B cell (primary cell): ENCODE measurements at regions not wholly inside any gene's neighbourhood (a gene's known extent, or its start where the extent isn't known, plus 50 kb on each side); places are given as distances from the start of the nearest gene placed in this dataset.

Experiments used
- ATAC-seq: fragments of 200-7000 bp; cut with Tn5 transposase; one replicate; pipeline ENCODE4 v1.10.0; 2021; ENCODE audit warnings: low read depth, mild to moderate bottlenecking, moderate number of reproducible peaks, moderate library complexity
- CTCF ChIA-PET: fragments of 350-600 bp; sonication (Branson Sonifier 250); formaldehyde crosslinking; loops from one replicate; lab custom pipeline; 2021; ENCODE audit warnings: antibody characterized with exemption, inconsistent platforms; lab: Charles Lee
- POLR2A ChIA-PET: fragments of 350-600 bp; sonication (Branson Sonifier 250); formaldehyde crosslinking; loops from one replicate; lab custom pipeline; 2021; ENCODE audit warnings: antibody characterized with exemption; lab: Charles Lee
- DNase-seq: peaks from one replicate; pipeline ENCODE4 v3.0.0; 2013
- H2AFZ ChIP-seq: 2 replicates; pipeline ENCODE4 v1.6.1; 2012; ENCODE audit warnings: mild to moderate bottlenecking, low read depth, low read length; ENCODE audit not compliant: insufficient read depth, poor library complexity, severe bottlenecking
- H3K27ac ChIP-seq, 2 donors: 1 replicate in 1 of 2; 2 replicates in 1 of 2; pipeline ENCODE4 v1.5.1; 2012 to 2013; ENCODE audit warnings: low read length in 2 of 2, mild to moderate bottlenecking in 2 of 2, moderate library complexity in 1 of 2
- H3K27me3 ChIP-seq, 4 experiments: fragments of 200-600 bp in 1 of 4; sonication (generic) in 1 of 4; replicated peaks in 1 of 4; 1 replicate in 2 of 4; 2 replicates in 2 of 4; pipeline versions ENCODE4 v1.6.1 to v1.7.0; 2013 to 2016; ENCODE audit warnings: low read length in 3 of 4, mild to moderate bottlenecking in 2 of 4, mixed read lengths in 1 of 4, moderate library complexity in 1 of 4; ENCODE audit not compliant: insufficient read depth in 4 of 4, control insufficient read depth in 3 of 4; ENCODE audit errors: control extremely low read depth in 1 of 4
- H3K36me3 ChIP-seq, 2 experiments: replicated peaks in 1 of 2; 1 replicate in 1 of 2; 2 replicates in 1 of 2; pipeline versions ENCODE4 v1.6.1 to v1.7.1; 2013; ENCODE audit warnings: low read length in 1 of 2; ENCODE audit not compliant: insufficient read depth in 2 of 2, control insufficient read depth in 1 of 2; ENCODE audit errors: control extremely low read depth in 1 of 2, extremely low read depth in 1 of 2
- H3K4me1 ChIP-seq, 2 donors: fragments of 200-600 bp in 1 of 2; sonication (generic) in 1 of 2; 1 replicate in 1 of 2; 2 replicates in 1 of 2; pipeline versions ENCODE4 v1.5.1 to v1.6.1; 2013 to 2017; ENCODE audit warnings: low read length in 2 of 2; ENCODE audit not compliant: control insufficient read depth in 2 of 2, insufficient read depth in 2 of 2
- H3K4me2 ChIP-seq: replicated peaks from 2 replicates; pipeline ENCODE3; 2012; ENCODE audit warnings: mild to moderate bottlenecking, low read depth, low read length; ENCODE audit not compliant: poor library complexity, severe bottlenecking
- H3K4me3 ChIP-seq, 5 experiments: fragments of 200-600 bp in 1 of 5; sonication (generic) in 1 of 5; 1 replicate in 3 of 5; 2 replicates in 2 of 5; pipeline versions ENCODE4 v1.5.1 to v1.7.0; 2011 to 2016; ENCODE audit warnings: low read length in 4 of 5, mild to moderate bottlenecking in 4 of 5, low read depth in 2 of 5, control low read depth in 1 of 5, moderate library complexity in 1 of 5; ENCODE audit not compliant: insufficient read depth in 1 of 5; ENCODE audit errors: control extremely low read depth in 1 of 5, extremely low read depth in 1 of 5
- H3K79me2 ChIP-seq: fragments of 200-600 bp; sonication (generic); one replicate; pipeline ENCODE4 v1.6.0; 2016; ENCODE audit warnings: low read length; ENCODE audit not compliant: control insufficient read depth, insufficient read depth
- H3K9ac ChIP-seq: fragments of 200-600 bp; sonication (generic); 2 replicates; pipeline ENCODE4 v1.6.1; 2017; ENCODE audit warnings: mild to moderate bottlenecking, low read length, moderate library complexity
- H3K9me3 ChIP-seq, 3 donors: one replicate each; pipeline versions ENCODE4 v1.6.1 to v1.7.1; 2013; ENCODE audit warnings: low read length in 2 of 3; ENCODE audit not compliant: control insufficient read depth in 2 of 3, insufficient read depth in 1 of 3; ENCODE audit errors: control extremely low read depth in 1 of 3
- H4K20me1 ChIP-seq: 2 replicates; pipeline ENCODE4 v1.6.0; 2012; ENCODE audit warnings: mild to moderate bottlenecking, low read length; ENCODE audit not compliant: insufficient read depth, control insufficient read depth, poor library complexity, severe bottlenecking
- H3K27ac Mint-ChIP-seq: one replicate; pipeline ENCODE4 v1.8.0; 2021; ENCODE audit warnings: mixed read lengths
- H3K27me3 Mint-ChIP-seq: one replicate; pipeline ENCODE4 v1.8.0; 2021; ENCODE audit warnings: mixed read lengths
- H3K4me1 Mint-ChIP-seq: one replicate; pipeline ENCODE4 v1.8.0; 2021; ENCODE audit warnings: mixed read lengths
- H3K4me3 Mint-ChIP-seq: one replicate; pipeline ENCODE4 v1.8.0; 2021; ENCODE audit warnings: mixed read lengths
- H3K9me3 Mint-ChIP-seq: one replicate; pipeline ENCODE4 v1.8.0; 2022; ENCODE audit warnings: mixed read lengths; ENCODE audit not compliant: insufficient read depth
- EZH2 ChIP-seq: IDR thresholded peaks from 2 replicates; pipeline ENCODE4 v1.6.1; 2012; ENCODE audit warnings: borderline replicate concordance, low read depth, mild to moderate bottlenecking, moderate library complexity, low read length; ENCODE audit not compliant: insufficient read depth, poor library complexity, severe bottlenecking
- whole genome bisulfite sequencing: methylation state at CpG from one replicate; pipeline ENCODE4 v1.1.5; 2013; ENCODE audit warnings: missing lambda C conversion rate; ENCODE audit not compliant: insufficient coverage; 5-methylcytosine and 5-hydroxymethylcytosine counted together
- intact Hi-C: fragments of 100-400 bp; cut with micrococcal nuclease; formaldehyde crosslinking; loops from one replicate; pipeline ENCODE4 v1.10.0; 2022
- TF ChIP-seq, protein P1 (sequence below): fragments of 200-600 bp; IDR thresholded peaks from one replicate; pipeline ENCODE4 v1.8.0; 2022; ENCODE audit warnings: antibody characterized with exemption, mild to moderate bottlenecking

GRCh38 chr11:101810546-101810945, 104.3 kb upstream of the CEP126 start:
- H3K27ac ChIP-seq = no peak overlapping the region
- H2AFZ ChIP-seq = no peak overlapping the region
- no peak overlapping the region for H3K4me3 Mint-ChIP-seq
- no peak overlapping the region for H3K27ac Mint-ChIP-seq
- H3K9ac ChIP-seq = no peak overlapping the region
- intact Hi-C loops = no loop called here
- POLR2A ChIA-PET = no interaction called here
- no peaks in the 10 kb centered on the region for H3K27me3 ChIP-seq
- H3K4me2 ChIP-seq = no peak overlapping the region
- TF ChIP-seq EZH2 = no peak
- TF ChIP-seq, protein P1, sequence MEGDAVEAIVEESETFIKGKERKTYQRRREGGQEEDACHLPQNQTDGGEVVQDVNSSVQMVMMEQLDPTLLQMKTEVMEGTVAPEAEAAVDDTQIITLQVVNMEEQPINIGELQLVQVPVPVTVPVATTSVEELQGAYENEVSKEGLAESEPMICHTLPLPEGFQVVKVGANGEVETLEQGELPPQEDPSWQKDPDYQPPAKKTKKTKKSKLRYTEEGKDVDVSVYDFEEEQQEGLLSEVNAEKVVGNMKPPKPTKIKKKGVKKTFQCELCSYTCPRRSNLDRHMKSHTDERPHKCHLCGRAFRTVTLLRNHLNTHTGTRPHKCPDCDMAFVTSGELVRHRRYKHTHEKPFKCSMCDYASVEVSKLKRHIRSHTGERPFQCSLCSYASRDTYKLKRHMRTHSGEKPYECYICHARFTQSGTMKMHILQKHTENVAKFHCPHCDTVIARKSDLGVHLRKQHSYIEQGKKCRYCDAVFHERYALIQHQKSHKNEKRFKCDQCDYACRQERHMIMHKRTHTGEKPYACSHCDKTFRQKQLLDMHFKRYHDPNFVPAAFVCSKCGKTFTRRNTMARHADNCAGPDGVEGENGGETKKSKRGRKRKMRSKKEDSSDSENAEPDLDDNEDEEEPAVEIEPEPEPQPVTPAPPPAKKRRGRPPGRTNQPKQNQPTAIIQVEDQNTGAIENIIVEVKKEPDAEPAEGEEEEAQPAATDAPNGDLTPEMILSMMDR = no peak
- 100% methylated on average over 1 of the region's 1 CpG for WGBS
- ATAC-seq (no peak), DNase-seq (no peak)
- no peaks in the 10 kb centered on the region for H3K9me3 ChIP-seq
- peaks cover 2% of the 10 kb centered on the region for H3K9me3 Mint-ChIP-seq
- CTCF ChIA-PET = no interaction called here
- H3K4me1 Mint-ChIP-seq = no peaks in the 10 kb centered on the region
- H3K79me2 ChIP-seq = no peaks in the 10 kb centered on the region
- no peaks in the 10 kb centered on the region for H4K20me1 ChIP-seq
- no peaks in the 10 kb centered on the region for H3K27me3 Mint-ChIP-seq
- H3K36me3 ChIP-seq = no peaks in the 10 kb centered on the region
- no peak overlapping the region for H3K4me3 ChIP-seq
- no peaks in the 10 kb centered on the region for H3K4me1 ChIP-seq

DNA sequence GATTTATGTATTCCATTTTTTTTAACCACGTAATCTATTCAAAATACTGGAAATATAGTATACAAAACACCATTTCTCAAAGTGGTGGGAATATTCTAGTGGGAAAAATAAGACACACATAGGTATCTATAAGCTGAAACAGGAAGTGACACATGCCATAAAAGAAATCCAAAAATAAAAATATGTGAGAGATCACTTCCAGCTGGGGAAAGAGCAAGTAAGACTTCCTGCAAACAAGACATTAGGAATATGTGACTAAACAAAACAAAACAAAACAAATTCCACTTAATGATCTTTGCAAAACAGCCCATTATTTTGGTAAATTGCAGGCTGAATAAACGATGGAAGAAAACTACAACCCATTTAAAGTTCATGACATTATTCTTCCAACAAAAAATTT, 107.3 kb upstream of the CEP126 start:
- H3K4me3 ChIP-seq = no peak overlapping the region
- H3K4me2 ChIP-seq = no peak overlapping the region
- H3K36me3 ChIP-seq = no peaks in the 10 kb centered on the region
- no peaks in the 10 kb centered on the region for H3K9me3 ChIP-seq
- DNase-seq = no peak
- no peaks in the 10 kb centered on the region for H4K20me1 ChIP-seq
- TF ChIP-seq EZH2 = no peak
- TF ChIP-seq, protein P1 = no peak
- no peak overlapping the region for H3K27ac ChIP-seq
- no peaks in the 10 kb centered on the region for H3K27me3 Mint-ChIP-seq
- H3K4me3 Mint-ChIP-seq = no peak overlapping the region
- CTCF ChIA-PET = no interaction called here
- POLR2A ChIA-PET = no interaction called here
- no peak overlapping the region for H3K9ac ChIP-seq
- H3K79me2 ChIP-seq = no peaks in the 10 kb centered on the region
- intact Hi-C loops = no loop called here
- no peak overlapping the region for H3K27ac Mint-ChIP-seq
- no peaks in the 10 kb centered on the region for H3K27me3 ChIP-seq
- WGBS = no CpG with 5 or more reads among the region's 2 CpGs
- H3K4me1 ChIP-seq = no peaks in the 10 kb centered on the region
- no peak overlapping the region for H2AFZ ChIP-seq
- peaks cover 2% of the 10 kb centered on the region for H3K9me3 Mint-ChIP-seq
- H3K4me1 Mint-ChIP-seq = no peaks in the 10 kb centered on the region
- no peak for ATAC-seq
